Stimulated activated CD8-positive, alpha-beta memory T cell treated with anti-CD3 and anti-CD28 coated beads, Interleukin-7, amount 100 ng/mL, for 1 hour (primary cell): ENCODE measurements at regions not wholly inside any gene's neighbourhood (a gene's known extent, or its start where the extent isn't known, plus 50 kb on each side); places are given as distances from the start of the nearest gene placed in this dataset.

Experiments
- DNase-seq, 2 donors: peaks; one replicate each; pipeline ENCODE4 v3.0.0-alpha.2; 2020; ENCODE audit warnings: low read depth in 2 of 2

GRCh38 chr15:93438310-93438709, 349.3 kb upstream of the RGMA start:
- no peak for DNase-seq

GRCh38 chr15:93432474-93432873, 343.5 kb upstream of the RGMA start:
- DNase-seq = no peak

GRCh38 chr15:93428807-93429351, 339.9 kb upstream of the RGMA start:
- no peak for DNase-seq

- DNase-seq = no peak
Measured at GRCh38 chr15:93428150-93428549, 339.1 kb upstream of the RGMA start.

GRCh38 chr15:93424131-93424530, 335.1 kb upstream of the RGMA start:
- no peak for DNase-seq

GRCh38 chr15:93422476-93422875, 333.5 kb upstream of the RGMA start:
- no peak for DNase-seq

GRCh38 chr15:93420477-93420876, 331.5 kb upstream of the RGMA start:
- DNase-seq = no peak

- no peak for DNase-seq
Measured at GRCh38 chr15:93420050-93420452, 331.0 kb upstream of the RGMA start.

- DNase-seq = no peak
Measured at GRCh38 chr15:93418566-93418965, 329.6 kb upstream of the RGMA start.

GRCh38 chr15:93417631-93418030, 328.6 kb upstream of the RGMA start:
- DNase-seq = no peak

GRCh38 chr15:93417156-93417555, 328.1 kb upstream of the RGMA start:
- no peak for DNase-seq

GRCh38 chr15:93415576-93415975, 326.6 kb upstream of the RGMA start:
- DNase-seq = no peak

- DNase-seq = no peak
Measured at GRCh38 chr15:93414576-93415231, 325.7 kb upstream of the RGMA start.

GRCh38 chr15:93413745-93414144, 324.7 kb upstream of the RGMA start:
- no peak for DNase-seq

- DNase-seq = no peak
Measured at GRCh38 chr15:93399121-93399520, 310.1 kb upstream of the RGMA start.

GRCh38 chr15:93389211-93389610, 300.2 kb upstream of the RGMA start:
- DNase-seq = no peak

- DNase-seq = no peak
Measured at GRCh38 chr15:93384886-93385285, 295.9 kb upstream of the RGMA start.

- DNase-seq = no peak
Measured at GRCh38 chr15:93382200-93382820, 293.3 kb upstream of the RGMA start.

- DNase-seq = no peak
Measured at GRCh38 chr15:93378558-93378957, 289.5 kb upstream of the RGMA start.

GRCh38 chr15:93372865-93373223, 283.8 kb upstream of the RGMA start:
- DNase-seq = no peak

GRCh38 chr15:93372208-93372864, 283.3 kb upstream of the RGMA start:
- no peak for DNase-seq

GRCh38 chr15:93366387-93367100, 277.5 kb upstream of the RGMA start:
- no peak for DNase-seq
